PC-3 (cell line): ENCODE measurements at regions not wholly inside any gene's neighbourhood (a gene's known extent, or its start where the extent isn't known, plus 50 kb on each side); places are given as distances from the start of the nearest gene placed in this dataset.

Experiments used
- ATAC-seq: fragments of 200-7000 bp; cut with Tn5 transposase; 2 replicates; pipeline ENCODE4 v1.9.1; 2020; ENCODE audit warnings: mild to moderate bottlenecking, moderate library complexity
- BruUV-seq: library from RNA; stranded (reverse); fragments of 400-500 nt; replicated peaks from 2 replicates; lab custom pipeline; 2021; lab: Mats Ljungman, UMichigan
- CTCF ChIA-PET: fragments of 300-600 bp; sonication (Branson Sonifier 250); formaldehyde crosslinking; loops from one replicate; lab custom pipeline; 2022; ENCODE audit warnings: antibody characterized with exemption; lab: Charles Lee
- POLR2A ChIA-PET: fragments of 300-600 bp; sonication (Branson Sonifier 250); formaldehyde crosslinking; loops from one replicate; lab custom pipeline; 2022; ENCODE audit warnings: antibody characterized with exemption; ENCODE audit not compliant: unreplicated experiment; lab: Charles Lee
- DNase-seq: peaks from one replicate; pipeline ENCODE4 v3.0.0-alpha.2; 2015
- H2AFZ ChIP-seq: fragments of 300-600 bp; sonication (generic); 2 replicates; pipeline ENCODE4 v1.6.0; 2016; ENCODE audit warnings: antibody characterized with exemption, low read length
- H3F3A ChIP-seq: fragments of 300-600 bp; sonication (generic); one replicate; pipeline ENCODE4 v1.6.0; 2017; ENCODE audit warnings: antibody characterized with exemption, low read length, control low read depth, mild to moderate bottlenecking; ENCODE audit not compliant: unreplicated experiment
- H3K27ac ChIP-seq: fragments of 300-600 bp; sonication (generic); 2 replicates; pipeline ENCODE4 v1.5.1; 2016; ENCODE audit warnings: mild to moderate bottlenecking, low read length
- H3K27me3 ChIP-seq: fragments of 300-600 bp; sonication (generic); 2 replicates; pipeline ENCODE4 v1.6.1; 2016; ENCODE audit warnings: low read length, mixed read lengths
- H3K36me3 ChIP-seq: fragments of 300-600 bp; sonication (generic); 2 replicates; pipeline ENCODE4 v1.6.1; 2016; ENCODE audit warnings: low read depth, mixed run types, low read length, mixed read lengths
- H3K4me1 ChIP-seq: fragments of 300-600 bp; sonication (generic); 2 replicates; pipeline ENCODE4 v1.5.1; 2016; ENCODE audit warnings: low read length; ENCODE audit not compliant: insufficient read depth
- H3K4me2 ChIP-seq: fragments of 300-600 bp; sonication (generic); 2 replicates; pipeline ENCODE4 v1.6.0; 2016; ENCODE audit warnings: low read length
- H3K4me3 ChIP-seq: fragments of 300-600 bp; sonication (generic); 2 replicates; pipeline ENCODE4 v1.5.1; 2016; ENCODE audit warnings: mild to moderate bottlenecking, low read length, mixed read lengths
- H3K79me2 ChIP-seq: fragments of 300-600 bp; sonication (generic); 2 replicates; pipeline ENCODE4 v1.6.1; 2017; ENCODE audit warnings: low read length, mixed read lengths
- H3K9ac ChIP-seq: fragments of 300-600 bp; sonication (generic); 2 replicates; pipeline ENCODE4 v1.6.0; 2016; ENCODE audit warnings: mild to moderate bottlenecking, low read length
- H3K9me2 ChIP-seq: fragments of 300-600 bp; sonication (generic); replicated peaks from 2 replicates; pipeline ENCODE4 v1.6.1; 2016; ENCODE audit warnings: mixed run types, low read length, mixed read lengths
- H3K9me3 ChIP-seq: fragments of 300-600 bp; sonication (generic); 2 replicates; pipeline ENCODE4 v1.6.1; 2016; ENCODE audit warnings: low read length, mixed read lengths
- H4K20me1 ChIP-seq: fragments of 300-600 bp; sonication (generic); 2 replicates; pipeline ENCODE4 v1.6.1; 2016; ENCODE audit warnings: low read length, mixed read lengths
- EZH2 ChIP-seq: fragments of 300-600 bp; sonication (generic); IDR thresholded peaks from one replicate; pipeline ENCODE4 v1.6.1; 2017; ENCODE audit warnings: antibody characterized with exemption, mild to moderate bottlenecking, low read length; ENCODE audit not compliant: unreplicated experiment
- EZH2phosphoT487 ChIP-seq: fragments of 300-600 bp; sonication (generic); IDR thresholded peaks from 2 replicates; pipeline ENCODE4 v1.6.1; 2018; ENCODE audit warnings: mild to moderate bottlenecking, antibody characterized with exemption, low read length, borderline replicate concordance
- intact Hi-C: fragments of 100-400 bp; cut with micrococcal nuclease; formaldehyde crosslinking; loops from 2 replicates; pipeline ENCODE4 v1.9.0; 2023
- TF ChIP-seq, protein P1 (sequence below): fragments of 300-600 bp; sonication (generic); conservative IDR thresholded peaks from 2 replicates; pipeline ENCODE4 v1.5.1; 2017; ENCODE audit warnings: antibody characterized with exemption, low read depth, mild to moderate bottlenecking, low read length

- Histone ChIP-seq H3K4me2 (peak overlapping the region; percentile 28; the same call in 1 of the 2 replicates), H3K4me1 (peaks cover 7% of the 10 kb centered on the region; the same call in 1 of the 2 replicates), H3K27me3 (no peaks in the 10 kb centered on the region), H3K9me2 (no peaks in the 10 kb centered on the region), H3K4me3 (no peak overlapping the region), H3K9me3 (no peaks in the 10 kb centered on the region), H4K20me1 (no peaks in the 10 kb centered on the region), H3K79me2 (no peaks in the 10 kb centered on the region), H3F3A (no peaks in the 10 kb centered on the region), H3K9ac (no peak overlapping the region), H2AFZ (no peak overlapping the region), H3K36me3 (no peaks in the 10 kb centered on the region), H3K27ac (no peak overlapping the region)
- ATAC-seq (peak; percentile 93), DNase-seq (peak; percentile 45)
- TF ChIP-seq, protein P1, sequence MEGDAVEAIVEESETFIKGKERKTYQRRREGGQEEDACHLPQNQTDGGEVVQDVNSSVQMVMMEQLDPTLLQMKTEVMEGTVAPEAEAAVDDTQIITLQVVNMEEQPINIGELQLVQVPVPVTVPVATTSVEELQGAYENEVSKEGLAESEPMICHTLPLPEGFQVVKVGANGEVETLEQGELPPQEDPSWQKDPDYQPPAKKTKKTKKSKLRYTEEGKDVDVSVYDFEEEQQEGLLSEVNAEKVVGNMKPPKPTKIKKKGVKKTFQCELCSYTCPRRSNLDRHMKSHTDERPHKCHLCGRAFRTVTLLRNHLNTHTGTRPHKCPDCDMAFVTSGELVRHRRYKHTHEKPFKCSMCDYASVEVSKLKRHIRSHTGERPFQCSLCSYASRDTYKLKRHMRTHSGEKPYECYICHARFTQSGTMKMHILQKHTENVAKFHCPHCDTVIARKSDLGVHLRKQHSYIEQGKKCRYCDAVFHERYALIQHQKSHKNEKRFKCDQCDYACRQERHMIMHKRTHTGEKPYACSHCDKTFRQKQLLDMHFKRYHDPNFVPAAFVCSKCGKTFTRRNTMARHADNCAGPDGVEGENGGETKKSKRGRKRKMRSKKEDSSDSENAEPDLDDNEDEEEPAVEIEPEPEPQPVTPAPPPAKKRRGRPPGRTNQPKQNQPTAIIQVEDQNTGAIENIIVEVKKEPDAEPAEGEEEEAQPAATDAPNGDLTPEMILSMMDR = no peak
- TF ChIP-seq EZH2 (no peak), EZH2phosphoT487 (no peak)
- ChIA-PET CTCF (no interaction called here), POLR2A (no interaction called here)
- intact Hi-C loops = loop anchor here (5.0 to 10.0 kb wide), 4 partner anchors 128 to 1124 kb away; no protein-coding TSS in a partner anchor
- BruUV-seq = no TSS peak
Observed at GRCh38 chr18:44090453-44090852, 590.2 kb upstream of the SETBP1 start.

DNA sequence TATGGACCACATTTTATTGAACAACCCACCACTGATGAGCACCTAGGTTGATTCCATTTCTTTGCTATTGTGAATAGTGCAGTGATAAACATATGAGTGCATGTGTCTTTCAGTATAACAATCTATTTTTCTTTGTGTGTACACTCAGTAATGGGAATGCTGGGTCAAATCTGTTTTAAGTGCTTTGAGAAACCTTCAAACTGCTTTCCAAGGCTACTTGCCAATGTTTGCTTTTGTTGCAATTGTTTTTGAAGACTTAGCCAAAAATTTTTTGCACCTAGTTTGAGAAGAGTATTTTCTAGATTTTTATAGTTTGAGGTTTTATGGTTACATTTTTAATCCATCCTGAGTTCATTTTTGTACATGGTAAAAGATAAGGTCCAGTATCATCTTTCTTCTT is 587.4 kb upstream of the SETBP1 start:
- H3K27me3 ChIP-seq = no peaks in the 10 kb centered on the region
- H3K36me3 ChIP-seq = no peaks in the 10 kb centered on the region
- H2AFZ ChIP-seq = no peak overlapping the region
- H3K9me3 ChIP-seq = no peaks in the 10 kb centered on the region
- no peaks in the 10 kb centered on the region for H3K79me2 ChIP-seq
- intact Hi-C loops = loop anchor here (5.0 to 10.0 kb wide), 4 partner anchors 131 to 1122 kb away; no protein-coding TSS in a partner anchor
- no peaks in the 10 kb centered on the region for H3K9me2 ChIP-seq
- DNase-seq = no peak
- no peak overlapping the region for H3K9ac ChIP-seq
- no peak overlapping the region for H3K27ac ChIP-seq
- ChIA-PET CTCF (no interaction called here), POLR2A (no interaction called here)
- H4K20me1 ChIP-seq = no peaks in the 10 kb centered on the region
- no peaks in the 10 kb centered on the region for H3F3A ChIP-seq
- no peak for ATAC-seq
- no peak overlapping the region for H3K4me3 ChIP-seq
- peaks cover 7% of the 10 kb centered on the region; the same call in 1 of the 2 replicates for H3K4me1 ChIP-seq
- no peak for TF ChIP-seq EZH2
- TF ChIP-seq EZH2phosphoT487 = no peak
- TF ChIP-seq, protein P1 = no peak
- no peak overlapping the region for H3K4me2 ChIP-seq
- no TSS peak for BruUV-seq

DNA sequence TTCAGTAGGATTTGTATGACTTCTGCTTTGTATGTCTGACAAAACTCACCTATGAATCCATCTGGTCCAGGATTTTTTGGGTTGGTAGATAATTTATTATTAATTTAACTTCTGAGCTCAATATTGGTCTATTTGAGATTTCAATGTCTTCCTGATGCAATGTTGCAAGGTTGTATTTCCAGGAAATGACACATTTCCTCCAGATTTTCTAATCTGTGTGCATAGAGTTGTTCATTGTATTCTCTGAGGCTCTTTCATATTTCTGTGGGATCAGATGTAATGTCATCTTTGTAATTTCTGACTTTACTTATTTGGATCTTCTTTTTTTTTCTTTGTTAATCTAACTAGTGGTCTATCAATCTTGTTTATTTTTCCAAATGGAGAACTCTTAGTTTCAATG is 584.7 kb upstream of the SETBP1 start:
- Histone ChIP-seq H3K9me3 (no peaks in the 10 kb centered on the region), H4K20me1 (no peaks in the 10 kb centered on the region), H3K9ac (no peak overlapping the region), H2AFZ (no peak overlapping the region), H3K4me2 (no peak overlapping the region), H3K36me3 (no peaks in the 10 kb centered on the region; the same call in 1 of the 2 replicates), H3K4me1 (no peaks in the 10 kb centered on the region), H3K9me2 (no peaks in the 10 kb centered on the region), H3K27ac (no peak overlapping the region), H3F3A (no peaks in the 10 kb centered on the region), H3K4me3 (no peak overlapping the region), H3K79me2 (no peaks in the 10 kb centered on the region), H3K27me3 (no peaks in the 10 kb centered on the region)
- 0 out of 2 replicates have a peak, but pooled peaks have one; percentile 18 for ATAC-seq
- TF ChIP-seq EZH2phosphoT487 = no peak
- TF ChIP-seq EZH2 = no peak
- TF ChIP-seq, protein P1 = no peak
- peak; percentile 29 for DNase-seq
- intact Hi-C loops = loop anchor here (5.0 to 10.0 kb wide), 3 partner anchors 309 to 1119 kb away; no protein-coding TSS in a partner anchor
- ChIA-PET POLR2A (no interaction called here), CTCF (no interaction called here)
- BruUV-seq = no TSS peak
